Endodermal cell (in vitro differentiated cells): ENCODE measurements at regions not wholly inside any gene's neighbourhood (a gene's known extent, or its start where the extent isn't known, plus 50 kb on each side); places are given as distances from the start of the nearest gene placed in this dataset.

Experiments
- DNase-seq: peaks from one replicate; pipeline ENCODE4 v3.0.0-alpha.2; 2017
- H3K27ac ChIP-seq: 2 replicates; pipeline ENCODE4 v1.5.1; 2013; ENCODE audit warnings: mild to moderate bottlenecking, low read depth, low read length, moderate library complexity
- H3K27me3 ChIP-seq: 2 replicates; pipeline ENCODE4 v1.6.1; 2013; ENCODE audit warnings: mild to moderate bottlenecking, low read length, moderate library complexity; ENCODE audit not compliant: insufficient read depth, control insufficient read depth, poor library complexity, severe bottlenecking
- H3K36me3 ChIP-seq: 2 replicates; pipeline ENCODE4 v1.7.0; 2013; ENCODE audit warnings: mild to moderate bottlenecking, low read length, moderate library complexity; ENCODE audit not compliant: control insufficient read depth, insufficient read depth
- H3K4me1 ChIP-seq: one replicate; pipeline ENCODE4 v1.7.0; 2013; ENCODE audit warnings: low read length; ENCODE audit not compliant: control insufficient read depth, insufficient read depth
- H3K4me3 ChIP-seq: 2 replicates; pipeline ENCODE4 v1.5.1; 2013; ENCODE audit warnings: mild to moderate bottlenecking, low read length, moderate library complexity
- H3K9ac ChIP-seq: 2 replicates; pipeline ENCODE4 v1.6.1; 2013; ENCODE audit warnings: mild to moderate bottlenecking, low read length, moderate library complexity; ENCODE audit not compliant: poor library complexity, severe bottlenecking; ENCODE audit errors: extremely low read depth
- H3K9me3 ChIP-seq: 2 replicates; pipeline ENCODE4 v1.6.1; 2013; ENCODE audit warnings: mild to moderate bottlenecking, low read length, moderate library complexity; ENCODE audit not compliant: control insufficient read depth
- H3K27ac Mint-ChIP-seq: 2 replicates; pipeline ENCODE4 v1.8.0; 2020; ENCODE audit warnings: mixed read lengths
- H3K27me3 Mint-ChIP-seq: 2 replicates; pipeline ENCODE4 v1.8.0; 2021; ENCODE audit warnings: mild to moderate bottlenecking, mixed read lengths; ENCODE audit not compliant: insufficient read depth
- H3K36me3 Mint-ChIP-seq: 2 replicates; pipeline ENCODE4 v1.8.0; 2020; ENCODE audit warnings: low read depth, mixed read lengths
- H3K4me1 Mint-ChIP-seq: 2 replicates; pipeline ENCODE4 v1.8.0; 2020; ENCODE audit warnings: mixed read lengths
- H3K4me3 Mint-ChIP-seq: 2 replicates; pipeline ENCODE4 v1.8.0; 2020; ENCODE audit warnings: mild to moderate bottlenecking, moderate library complexity, mixed read lengths
- H3K9me3 Mint-ChIP-seq: 2 replicates; pipeline ENCODE4 v1.8.0; 2020; ENCODE audit warnings: mild to moderate bottlenecking, mixed read lengths
- CTCF ChIP-seq: fragments of 200-600 bp; sonication (generic); conservative IDR thresholded peaks from 2 replicates; pipeline ENCODE4 v1.5.0; 2021; ENCODE audit warnings: antibody characterized with exemption, mild to moderate bottlenecking
- WGBS, 2 experiments: methylation state at CpG; one replicate each; pipeline versions ENCODE4 v1.1.5 to v1.1.7; 2013; ENCODE audit warnings: missing lambda C conversion rate in 2 of 2, mixed read lengths in 1 of 2; ENCODE audit not compliant: insufficient coverage in 1 of 2, insufficient read length in 1 of 2; 5-methylcytosine and 5-hydroxymethylcytosine counted together

GRCh38 chr19:56993851-56994250 is 125.9 kb upstream of the USP29 start:
- no peak for DNase-seq
- Histone ChIP-seq H3K27ac (no peak overlapping the region), H3K27me3 (no peaks in the 10 kb centered on the region), H3K4me1 (no peaks in the 10 kb centered on the region), H3K4me3 (no peak overlapping the region), H3K9ac (no peak overlapping the region), H3K36me3 (no peaks in the 10 kb centered on the region), H3K9me3 (peaks cover 65% of the 10 kb centered on the region)
- Mint-ChIP-seq H3K9me3 (peaks cover 89% of the 10 kb centered on the region), H3K4me1 (no peaks in the 10 kb centered on the region), H3K36me3 (peaks cover 2% of the 10 kb centered on the region), H3K27me3 (no peaks in the 10 kb centered on the region), H3K27ac (no peak overlapping the region), H3K4me3 (no peak overlapping the region)
- TF ChIP-seq CTCF: no peak
- WGBS, 2 experiments: 81 to 88% methylated on average over 6 to 8 of the region's 8 CpGs

GRCh38 chr19:56994251-56995017 is 125.4 kb upstream of the USP29 start:
- Mint-ChIP-seq H3K9me3 (peaks cover 88% of the 10 kb centered on the region), H3K4me3 (no peak overlapping the region), H3K4me1 (no peaks in the 10 kb centered on the region), H3K27ac (no peak overlapping the region), H3K36me3 (peaks cover 2% of the 10 kb centered on the region), H3K27me3 (no peaks in the 10 kb centered on the region)
- no peak overlapping the region for H3K4me3 ChIP-seq
- no peaks in the 10 kb centered on the region for H3K36me3 ChIP-seq
- no peaks in the 10 kb centered on the region for H3K4me1 ChIP-seq
- H3K27ac ChIP-seq: no peak overlapping the region
- H3K27me3 ChIP-seq: no peaks in the 10 kb centered on the region
- TF ChIP-seq CTCF: no peak
- peaks cover 65% of the 10 kb centered on the region for H3K9me3 ChIP-seq
- no peak overlapping the region for H3K9ac ChIP-seq
- 72 to 75% methylated on average over 17 to 23 of the region's 23 CpGs for WGBS, 2 experiments
- no peak for DNase-seq

- Mint-ChIP-seq H3K9me3 (peaks cover 88% of the 10 kb centered on the region), H3K36me3 (peaks cover 2% of the 10 kb centered on the region), H3K27me3 (no peaks in the 10 kb centered on the region), H3K27ac (no peak overlapping the region), H3K4me3 (no peak overlapping the region), H3K4me1 (no peaks in the 10 kb centered on the region)
- H3K27me3 ChIP-seq: no peaks in the 10 kb centered on the region
- H3K9me3 ChIP-seq: peaks cover 65% of the 10 kb centered on the region
- H3K9ac ChIP-seq: no peak overlapping the region
- no peaks in the 10 kb centered on the region for H3K4me1 ChIP-seq
- no peak overlapping the region for H3K4me3 ChIP-seq
- no peak overlapping the region for H3K27ac ChIP-seq
- TF ChIP-seq CTCF: no peak
- WGBS, 2 experiments: 85 to 88% methylated on average over 8 to 9 of the region's 9 CpGs
- DNase-seq: no peak
- H3K36me3 ChIP-seq: no peaks in the 10 kb centered on the region
Observed at GRCh38 chr19:56995303-56995702, 124.5 kb upstream of the USP29 start.
